ENCODE measurements at regions not wholly inside any gene's neighbourhood (a gene's known extent, or its start where the extent isn't known, plus 50 kb on each side); places are given as distances from the start of the nearest gene placed in this dataset.
"Not testable (repeated sequence)": the region's sequence is repeated elsewhere in the genome, so short reads cannot be mapped to it uniquely, and the experiment has no call there.

GRCh38 chr1:193927550-193927949 lies 741.1 kb upstream of the B3GALT2 start:
- DNase-seq = no peak

GRCh38 chr1:193926956-193927355 lies 740.5 kb upstream of the B3GALT2 start:
- DNase-seq = no peak

- no peak for DNase-seq
These were observed 733.4 kb upstream of the B3GALT2 start for GRCh38 chr1:193919827-193920226.

- DNase-seq = no peak
These were observed 730.0 kb upstream of the B3GALT2 start for GRCh38 chr1:193916452-193916851.

GRCh38 chr1:193914871-193915270 lies 728.5 kb upstream of the B3GALT2 start:
- DNase-seq = no peak

- DNase-seq = no peak
These were observed 723.1 kb upstream of the B3GALT2 start for GRCh38 chr1:193909406-193910082.

- peak; percentile 47 for DNase-seq
These were observed 719.1 kb upstream of the B3GALT2 start for GRCh38 chr1:193905288-193906085.

GRCh38 chr1:193891788-193892187 lies 705.4 kb upstream of the B3GALT2 start:
- no peak for DNase-seq

GRCh38 chr1:193890935-193891334 lies 704.5 kb upstream of the B3GALT2 start:
- no peak for DNase-seq

GRCh38 chr1:193884848-193885558 lies 698.6 kb upstream of the B3GALT2 start:
- DNase-seq = no peak

- not testable (repeated sequence) for DNase-seq
These were observed 691.5 kb upstream of the B3GALT2 start for GRCh38 chr1:193877920-193878319.

- no peak for DNase-seq
These were observed 682.0 kb upstream of the B3GALT2 start for GRCh38 chr1:193868425-193868824.

GRCh38 chr1:193856261-193856660 lies 669.8 kb upstream of the B3GALT2 start:
- DNase-seq = no peak

- no peak for DNase-seq
These were observed 664.3 kb upstream of the B3GALT2 start for GRCh38 chr1:193850745-193851144.

- no peak for DNase-seq
These were observed 660.6 kb upstream of the B3GALT2 start for GRCh38 chr1:193846876-193847604.

GRCh38 chr1:193846411-193846810 lies 660.0 kb upstream of the B3GALT2 start:
- DNase-seq = no peak

- DNase-seq = no peak
These were observed 655.4 kb upstream of the B3GALT2 start for GRCh38 chr1:193841857-193842256.

- no peak for DNase-seq
These were observed 645.1 kb upstream of the B3GALT2 start for GRCh38 chr1:193831465-193831864.

- no peak for DNase-seq
These were observed 641.1 kb upstream of the B3GALT2 start for GRCh38 chr1:193827516-193827915.

- no peak for DNase-seq
These were observed 633.0 kb upstream of the B3GALT2 start for GRCh38 chr1:193819376-193819775.

GRCh38 chr1:193807208-193807607 lies 620.8 kb upstream of the B3GALT2 start:
- no peak for DNase-seq

GRCh38 chr1:193806079-193807048 lies 620.0 kb upstream of the B3GALT2 start:
- no peak for DNase-seq

Measured in HCEC 1CT (cell line).